ENCODE measurements at regions not wholly inside any gene's neighbourhood (a gene's known extent, or its start where the extent isn't known, plus 50 kb on each side); places are given as distances from the start of the nearest gene placed in this dataset.

DNA sequence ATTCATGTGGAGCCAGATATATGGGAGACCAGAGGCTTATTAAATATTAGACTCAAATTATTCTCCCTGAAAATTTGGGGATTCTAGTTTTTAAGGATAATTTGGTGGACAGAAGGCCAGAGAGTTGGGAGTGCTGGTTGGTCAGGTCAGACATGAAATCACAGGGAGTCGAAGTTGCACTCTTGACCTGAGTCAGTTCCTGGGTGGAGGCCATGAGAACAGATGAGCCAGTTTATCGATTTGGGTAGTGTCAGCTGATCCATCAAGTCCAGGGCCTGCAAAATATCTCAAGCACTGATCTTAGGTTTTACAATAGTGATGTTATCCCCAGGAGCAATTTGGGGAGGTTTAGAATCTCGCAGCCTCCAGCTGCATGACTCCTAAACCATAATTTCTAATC is 563.5 kb upstream of the NRSN1 start:
- no peak overlapping the region for H2BK15ac ChIP-seq (ENCODE audit: low read depth, poor library complexity, severe bottlenecking)
- no peak overlapping the region for H2AK5ac ChIP-seq (ENCODE audit: low read length, severe bottlenecking)
- no peak for DNase-seq
- H2BK5ac ChIP-seq (ENCODE audit: low read depth, low read length, poor library complexity, severe bottlenecking) = no peak overlapping the region
- no peaks in the 10 kb centered on the region for H3K4me1 ChIP-seq (ENCODE audit: control insufficient read depth, insufficient read depth, low read depth, low read length)
- no peak overlapping the region for H4K91ac ChIP-seq (ENCODE audit: low read length)
- no peak overlapping the region for H3K23ac ChIP-seq (ENCODE audit: low read length in 2 of 2)
- no peak overlapping the region for H3K9ac ChIP-seq (ENCODE audit: low read length)
- no peak overlapping the region for H3K18ac ChIP-seq (ENCODE audit: low read depth in 1 of 2, low read length in 2 of 2)
- H3K14ac ChIP-seq (ENCODE audit: low read length in 2 of 2) = no peak overlapping the region
- no peak overlapping the region for H2AFZ ChIP-seq (ENCODE audit: low read depth, low read length)
- H3K79me1 ChIP-seq (replicated peaks; ENCODE audit: low read length, poor library complexity, severe bottlenecking) = no peaks in the 10 kb centered on the region
- no peak overlapping the region for H3K4ac ChIP-seq (ENCODE audit: low read depth in 1 of 2, low read length in 2 of 2)
- peaks cover 19% of the 10 kb centered on the region for H3K9me3 ChIP-seq (ENCODE audit: control insufficient read depth, low read length)
- no peaks in the 10 kb centered on the region for H3K27me3 ChIP-seq (ENCODE audit: control insufficient read depth in 1 of 2, insufficient read depth in 1 of 2, low read length in 2 of 2)
- 63% methylated on average over 1 of the region's 3 CpGs for WGBS
- no peak overlapping the region for H3K27ac ChIP-seq (ENCODE audit: low read length, poor library complexity, severe bottlenecking)
- no peak overlapping the region for H4K8ac ChIP-seq (ENCODE audit: low read length)
- H2BK120ac ChIP-seq (ENCODE audit: low read depth, low read length) = no peak overlapping the region
- no peaks in the 10 kb centered on the region for H3K36me3 ChIP-seq (ENCODE audit: control insufficient read depth in 1 of 2, insufficient read depth in 2 of 2, low read depth in 1 of 2, low read length in 2 of 2)
- H3K4me3 ChIP-seq (ENCODE audit: insufficient read depth in 1 of 2, low read depth in 1 of 2, low read length in 2 of 2) = no peak overlapping the region
- H3K4me2 ChIP-seq (ENCODE audit: low read length, poor library complexity, severe bottlenecking) = no peak overlapping the region
- no peak overlapping the region for H2BK12ac ChIP-seq (ENCODE audit: low read length in 2 of 2)

DNA sequence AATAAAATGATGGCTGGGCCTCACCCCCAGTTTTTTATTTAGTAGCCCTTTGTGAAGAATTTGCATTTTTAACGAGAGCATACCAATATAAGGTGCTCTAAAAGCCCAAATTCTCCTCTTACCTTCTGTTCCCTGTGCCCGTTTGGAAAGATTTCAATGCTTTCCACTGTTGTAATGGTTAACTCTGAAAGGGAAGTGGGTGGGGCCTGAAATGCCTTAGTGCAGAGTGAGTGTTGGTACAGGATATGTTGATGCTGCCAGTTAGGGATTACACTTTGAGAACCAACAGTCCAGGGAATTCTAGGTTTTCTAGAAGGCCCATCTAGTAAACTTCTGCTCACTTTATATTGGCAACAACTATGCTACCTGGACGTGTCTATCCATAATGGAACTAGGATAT is 562.7 kb upstream of the NRSN1 start:
- Histone ChIP-seq H3K9ac (ENCODE audit: low read length) (no peak overlapping the region), H3K9me3 (ENCODE audit: control insufficient read depth, low read length) (peaks cover 19% of the 10 kb centered on the region), H2AK5ac (ENCODE audit: low read length, severe bottlenecking) (no peak overlapping the region), H2BK15ac (ENCODE audit: low read depth, poor library complexity, severe bottlenecking) (no peak overlapping the region), H4K8ac (ENCODE audit: low read length) (no peak overlapping the region), H3K4me1 (ENCODE audit: control insufficient read depth, insufficient read depth, low read depth, low read length) (no peaks in the 10 kb centered on the region), H3K18ac (ENCODE audit: low read depth in 1 of 2, low read length in 2 of 2) (no peak overlapping the region), H2BK5ac (ENCODE audit: low read depth, low read length, poor library complexity, severe bottlenecking) (no peak overlapping the region), H3K36me3 (ENCODE audit: control insufficient read depth in 1 of 2, insufficient read depth in 2 of 2, low read depth in 1 of 2, low read length in 2 of 2) (no peaks in the 10 kb centered on the region), H3K23ac (ENCODE audit: low read length in 2 of 2) (no peak overlapping the region), H3K79me1 (replicated peaks; ENCODE audit: low read length, poor library complexity, severe bottlenecking) (no peaks in the 10 kb centered on the region), H3K4me2 (ENCODE audit: low read length, poor library complexity, severe bottlenecking) (no peak overlapping the region), H3K27me3 (ENCODE audit: control insufficient read depth in 1 of 2, insufficient read depth in 1 of 2, low read length in 2 of 2) (no peaks in the 10 kb centered on the region), H2BK120ac (ENCODE audit: low read depth, low read length) (no peak overlapping the region), H2AFZ (ENCODE audit: low read depth, low read length) (no peak overlapping the region), H4K91ac (ENCODE audit: low read length) (no peak overlapping the region), H3K14ac (ENCODE audit: low read length in 2 of 2) (no peak overlapping the region), H2BK12ac (ENCODE audit: low read length in 2 of 2) (no peak overlapping the region), H3K4ac (ENCODE audit: low read depth in 1 of 2, low read length in 2 of 2) (no peak overlapping the region), H3K27ac (ENCODE audit: low read length, poor library complexity, severe bottlenecking) (no peak overlapping the region), H3K4me3 (ENCODE audit: insufficient read depth in 1 of 2, low read depth in 1 of 2, low read length in 2 of 2) (no peak overlapping the region)
- WGBS = 80% methylated on average over 1 of the region's 3 CpGs
- no peak for DNase-seq

DNA sequence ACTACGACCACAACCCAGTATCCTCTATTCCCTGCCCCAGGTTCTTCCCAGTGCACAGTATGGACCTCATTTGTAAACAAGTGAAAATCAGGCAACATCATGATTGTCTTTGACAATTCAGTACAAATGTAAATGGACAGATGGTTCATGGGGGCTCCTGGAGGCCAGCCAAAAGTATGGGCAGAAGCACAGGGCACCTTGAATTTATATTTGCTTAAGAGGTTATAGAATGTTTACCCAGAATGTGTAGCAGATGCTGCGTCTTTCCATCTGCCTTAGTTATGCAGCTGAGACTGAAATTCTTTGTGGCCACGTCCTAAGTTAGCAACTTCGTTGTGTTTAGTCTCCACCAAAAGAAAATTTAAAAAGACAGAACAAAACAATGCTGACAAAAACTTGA is 559.6 kb upstream of the NRSN1 start:
- no peak overlapping the region for H2AFZ ChIP-seq (ENCODE audit: low read depth, low read length)
- H3K9me3 ChIP-seq (ENCODE audit: control insufficient read depth, low read length) = peaks cover 29% of the 10 kb centered on the region
- H3K27ac ChIP-seq (ENCODE audit: low read length, poor library complexity, severe bottlenecking) = no peak overlapping the region
- H3K4me1 ChIP-seq (ENCODE audit: control insufficient read depth, insufficient read depth, low read depth, low read length) = no peaks in the 10 kb centered on the region
- H3K4ac ChIP-seq (ENCODE audit: low read depth in 1 of 2, low read length in 2 of 2) = no peak overlapping the region
- DNase-seq = no peak
- no peaks in the 10 kb centered on the region for H3K79me1 ChIP-seq (replicated peaks; ENCODE audit: low read length, poor library complexity, severe bottlenecking)
- no peaks in the 10 kb centered on the region for H3K27me3 ChIP-seq (ENCODE audit: control insufficient read depth in 1 of 2, insufficient read depth in 1 of 2, low read length in 2 of 2)
- H2BK120ac ChIP-seq (ENCODE audit: low read depth, low read length) = no peak overlapping the region
- no peak overlapping the region for H4K91ac ChIP-seq (ENCODE audit: low read length)
- no peak overlapping the region for H3K4me2 ChIP-seq (ENCODE audit: low read length, poor library complexity, severe bottlenecking)
- H3K4me3 ChIP-seq (ENCODE audit: insufficient read depth in 1 of 2, low read depth in 1 of 2, low read length in 2 of 2) = no peak overlapping the region
- H3K36me3 ChIP-seq (ENCODE audit: control insufficient read depth in 1 of 2, insufficient read depth in 2 of 2, low read depth in 1 of 2, low read length in 2 of 2) = no peaks in the 10 kb centered on the region
- no peak overlapping the region for H2BK15ac ChIP-seq (ENCODE audit: low read depth, poor library complexity, severe bottlenecking)
- no peak overlapping the region for H2BK12ac ChIP-seq (ENCODE audit: low read length in 2 of 2)
- H2AK5ac ChIP-seq (ENCODE audit: low read length, severe bottlenecking) = no peak overlapping the region
- no peak overlapping the region for H2BK5ac ChIP-seq (ENCODE audit: low read depth, low read length, poor library complexity, severe bottlenecking)
- no peak overlapping the region for H3K9ac ChIP-seq (ENCODE audit: low read length)
- H3K18ac ChIP-seq (ENCODE audit: low read depth in 1 of 2, low read length in 2 of 2) = no peak overlapping the region
- H3K23ac ChIP-seq (ENCODE audit: low read length in 2 of 2) = no peak overlapping the region
- no peak overlapping the region for H3K14ac ChIP-seq (ENCODE audit: low read length in 2 of 2)
- no peak overlapping the region for H4K8ac ChIP-seq (ENCODE audit: low read length)
- WGBS = 71% methylated on average over 3 of the region's 4 CpGs

DNA sequence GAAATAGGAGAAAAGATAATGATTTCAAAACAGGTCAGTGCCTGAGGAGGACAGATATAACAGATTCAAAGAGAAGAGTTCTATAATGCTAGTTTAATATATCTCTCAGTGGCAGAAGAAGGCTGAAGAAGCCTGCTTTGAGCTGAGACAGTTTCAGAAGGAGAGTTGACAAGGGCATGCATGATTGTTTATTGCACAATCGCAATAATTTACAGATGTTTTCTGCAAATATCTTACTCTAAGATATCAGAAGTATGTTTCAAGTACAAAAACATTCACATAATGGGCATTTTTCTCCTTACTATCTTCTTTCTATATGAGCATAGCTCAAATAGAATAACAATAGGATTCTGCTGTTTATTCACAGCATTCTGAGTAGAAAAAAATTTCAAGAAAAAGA is 557.7 kb upstream of the NRSN1 start:
- Histone ChIP-seq H3K27me3 (ENCODE audit: control insufficient read depth in 1 of 2, insufficient read depth in 1 of 2, low read length in 2 of 2) (no peaks in the 10 kb centered on the region), H3K4me2 (ENCODE audit: low read length, poor library complexity, severe bottlenecking) (no peak overlapping the region), H2BK5ac (ENCODE audit: low read depth, low read length, poor library complexity, severe bottlenecking) (no peak overlapping the region), H3K27ac (ENCODE audit: low read length, poor library complexity, severe bottlenecking) (no peak overlapping the region), H4K8ac (ENCODE audit: low read length) (no peak overlapping the region), H2AK5ac (ENCODE audit: low read length, severe bottlenecking) (no peak overlapping the region), H3K9ac (ENCODE audit: low read length) (no peak overlapping the region), H3K4me3 (ENCODE audit: insufficient read depth in 1 of 2, low read depth in 1 of 2, low read length in 2 of 2) (no peak overlapping the region), H2BK15ac (ENCODE audit: low read depth, poor library complexity, severe bottlenecking) (no peak overlapping the region), H3K4ac (ENCODE audit: low read depth in 1 of 2, low read length in 2 of 2) (no peak overlapping the region), H4K91ac (ENCODE audit: low read length) (no peak overlapping the region), H3K18ac (ENCODE audit: low read depth in 1 of 2, low read length in 2 of 2) (no peak overlapping the region), H2AFZ (ENCODE audit: low read depth, low read length) (no peak overlapping the region), H3K23ac (ENCODE audit: low read length in 2 of 2) (no peak overlapping the region), H3K79me1 (replicated peaks; ENCODE audit: low read length, poor library complexity, severe bottlenecking) (no peaks in the 10 kb centered on the region), H2BK12ac (ENCODE audit: low read length in 2 of 2) (no peak overlapping the region), H3K9me3 (ENCODE audit: control insufficient read depth, low read length) (peaks cover 32% of the 10 kb centered on the region), H3K14ac (ENCODE audit: low read length in 2 of 2) (no peak overlapping the region), H2BK120ac (ENCODE audit: low read depth, low read length) (no peak overlapping the region), H3K36me3 (ENCODE audit: control insufficient read depth in 1 of 2, insufficient read depth in 2 of 2, low read depth in 1 of 2, low read length in 2 of 2) (no peaks in the 10 kb centered on the region), H3K4me1 (ENCODE audit: control insufficient read depth, insufficient read depth, low read depth, low read length) (no peaks in the 10 kb centered on the region)
- DNase-seq = no peak
- WGBS = no CpG with 5 or more reads among the region's 1 CpG
